ENCODE measurements at regions not wholly inside any gene's neighbourhood (a gene's known extent, or its start where the extent isn't known, plus 50 kb on each side); places are given as distances from the start of the nearest gene placed in this dataset.

- Histone ChIP-seq H4K91ac (replicated peaks; ENCODE audit: insufficient read length, low read length) (no peak overlapping the region), H4K5ac (ENCODE audit: insufficient read length, low read depth, low read length) (no peak overlapping the region), H2AK5ac (ENCODE audit: low read depth, low read length) (no peak overlapping the region), H3K56ac (replicated peaks; ENCODE audit: insufficient read length, low read depth, low read length) (no peak overlapping the region), H3K4me2 (ENCODE audit: insufficient read depth in 1 of 2, low read depth in 2 of 2, low read length in 2 of 2) (no peak overlapping the region), H4K20me1 (replicated peaks in 1 of 2; ENCODE audit: control insufficient read depth in 1 of 2, insufficient read depth in 2 of 2, low read length in 2 of 2) (no peaks in the 10 kb centered on the region), H2BK120ac (replicated peaks; ENCODE audit: low read depth, low read length) (no peak overlapping the region), H3K27me3 (replicated peaks in 1 of 4; ENCODE audit: control insufficient read depth in 3 of 4, extremely low read depth in 1 of 4, insufficient read depth in 3 of 4, low read length in 3 of 4) (no peaks in the 10 kb centered on the region), H3K36me3 (ENCODE audit: control insufficient read depth in 2 of 4, insufficient read depth in 4 of 4, low read length in 3 of 4) (no peaks in the 10 kb centered on the region), H3K23ac (ENCODE audit: insufficient read length) (no peak overlapping the region), H3K4ac (replicated peaks; ENCODE audit: insufficient read length, low read depth, low read length) (no peak overlapping the region), H3K4me3 (ENCODE audit: extremely low read depth in 1 of 4, insufficient read depth in 2 of 4, low read depth in 3 of 4, low read length in 4 of 4) (no peak overlapping the region), H2BK15ac (ENCODE audit: low read length) (no peak overlapping the region), H3K9ac (replicated peaks in 1 of 4; ENCODE audit: extremely low read depth in 1 of 4, low read depth in 3 of 4, low read length in 3 of 4) (no peak overlapping the region), H3K79me1 (ENCODE audit: low read depth, low read length) (no peaks in the 10 kb centered on the region), H3K14ac (ENCODE audit: insufficient read length) (no peak overlapping the region), H3K9me3 (ENCODE audit: insufficient read depth in 2 of 2, low read depth in 1 of 2, low read length in 1 of 2) (no peaks in the 10 kb centered on the region), H3K23me2 (ENCODE audit: low read depth, low read length) (no peaks in the 10 kb centered on the region), H3K27ac (ENCODE audit: low read depth, low read length) (no peak overlapping the region), H3K4me1 (replicated peaks in 1 of 4; ENCODE audit: control insufficient read depth in 3 of 4, insufficient read depth in 4 of 4, low read length in 3 of 4) (peaks cover 0 to 2% (median 2%) of the 10 kb centered on the region in 4 experiments; a peak in 4 of 7 replicates), H3K79me2 (ENCODE audit: control insufficient read depth in 1 of 2, insufficient read depth in 2 of 2, low read length in 2 of 2) (no peaks in the 10 kb centered on the region), H4K8ac (ENCODE audit: extremely low read depth, insufficient read depth, low read length) (no peak overlapping the region), H3K18ac (ENCODE audit: extremely low read depth, low read length) (no peak overlapping the region), H2BK12ac (ENCODE audit: low read depth, low read length) (no peak overlapping the region), H2AFZ (ENCODE audit: low read length) (no peak overlapping the region), H2BK20ac (ENCODE audit: low read length) (no peak overlapping the region), H2BK5ac (ENCODE audit: low read depth, low read length) (no peak overlapping the region)
- TF ChIP-seq MAFK (IDR thresholded peaks at IDR 0.05; ENCODE audit: low read depth, low read length), result no peak
- no peak for TF ChIP-seq GABPA (IDR thresholded peaks at IDR 0.05; ENCODE audit: borderline replicate concordance, insufficient read depth, low read length)
- TF ChIP-seq TEAD4 (IDR thresholded peaks at IDR 0.05; ENCODE audit: low read depth, low read length), result no peak
- no peak for TF ChIP-seq RBBP5 (IDR thresholded peaks at IDR 0.05; ENCODE audit: borderline replicate concordance, low read depth, low read length)
- no peak for TF ChIP-seq E2F6 (IDR thresholded peaks at IDR 0.05)
- TF ChIP-seq ZNF274 (IDR thresholded peaks at IDR 0.05; ENCODE audit: borderline replicate concordance, extremely low read depth, low read length), result no peak
- TF ChIP-seq, protein P1, sequence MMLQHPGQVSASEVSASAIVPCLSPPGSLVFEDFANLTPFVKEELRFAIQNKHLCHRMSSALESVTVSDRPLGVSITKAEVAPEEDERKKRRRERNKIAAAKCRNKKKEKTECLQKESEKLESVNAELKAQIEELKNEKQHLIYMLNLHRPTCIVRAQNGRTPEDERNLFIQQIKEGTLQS (IDR thresholded peaks at IDR 0.05; ENCODE audit: insufficient read depth, low read depth, low read length), result no peak
- no peak for TF ChIP-seq HDAC6 (IDR thresholded peaks at IDR 0.05; ENCODE audit: low read depth, low read length)
- TF ChIP-seq JUN (IDR thresholded peaks at IDR 0.05; ENCODE audit: low read depth, low read length), result no peak
- no peak for TF ChIP-seq TCF12 (IDR thresholded peaks at IDR 0.05; ENCODE audit: low read depth, low read length)
- no peak for TF ChIP-seq TAF7 (optimal IDR thresholded peaks at IDR 0.05; ENCODE audit: borderline replicate concordance, low read depth, low read length)
- FAIRE-seq (no peak), DNase-seq (ENCODE audit: low read depth in 1 of 2, low spot score in 2 of 2) (no peak)
- WGBS, 2 experiments (ENCODE audit: extremely low coverage in 1 of 2, insufficient coverage in 1 of 2, insufficient read length in 1 of 2, insufficient replicate concordance in 2 of 2, low coverage in 1 of 2, low lambda C conversion rate in 2 of 2, missing lambda C conversion rate in 1 of 2), result 84% methylated on average over 3 of the region's 3 CpGs; no CpG with 5 or more reads in 1 of the 2 experiments
- CTCF ChIA-PET (ENCODE audit: partially characterized antibody), result no interaction called here
- POLR2A ChIA-PET (ENCODE audit: partially characterized antibody), result no interaction called here
These were observed 548.1 kb upstream of the HS3ST1 start for GRCh38 chr4:11976726-11977263.
